ENCODE measurements at regions not wholly inside any gene's neighbourhood (a gene's known extent, or its start where the extent isn't known, plus 50 kb on each side); places are given as distances from the start of the nearest gene placed in this dataset.

DNA sequence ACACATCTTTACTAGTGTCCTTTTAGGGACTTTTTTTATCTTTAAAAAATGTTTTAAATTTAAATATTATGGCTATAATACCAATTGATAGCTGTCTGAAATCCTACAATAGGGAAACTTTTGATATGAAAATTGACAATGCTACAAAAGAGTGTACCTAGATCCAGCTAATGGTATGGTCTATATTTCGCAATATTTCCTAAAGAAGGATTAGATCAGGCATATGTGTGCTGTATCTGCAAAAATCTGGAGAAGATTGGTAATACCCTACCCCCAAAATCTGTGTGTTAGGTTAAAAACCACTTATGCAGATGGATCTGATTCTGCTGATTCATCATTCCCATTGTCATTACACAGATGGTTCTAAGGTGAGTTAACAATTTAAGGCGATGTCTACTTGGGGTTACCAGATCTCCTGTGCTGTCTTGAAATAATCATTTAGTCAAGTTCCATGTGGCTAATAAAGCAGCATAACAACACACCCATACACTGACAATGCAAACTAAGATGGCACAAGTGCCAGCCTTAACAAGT lies 137.1 kb downstream of the GASK1B start (continued):
- TF ChIP-seq, protein P1, sequence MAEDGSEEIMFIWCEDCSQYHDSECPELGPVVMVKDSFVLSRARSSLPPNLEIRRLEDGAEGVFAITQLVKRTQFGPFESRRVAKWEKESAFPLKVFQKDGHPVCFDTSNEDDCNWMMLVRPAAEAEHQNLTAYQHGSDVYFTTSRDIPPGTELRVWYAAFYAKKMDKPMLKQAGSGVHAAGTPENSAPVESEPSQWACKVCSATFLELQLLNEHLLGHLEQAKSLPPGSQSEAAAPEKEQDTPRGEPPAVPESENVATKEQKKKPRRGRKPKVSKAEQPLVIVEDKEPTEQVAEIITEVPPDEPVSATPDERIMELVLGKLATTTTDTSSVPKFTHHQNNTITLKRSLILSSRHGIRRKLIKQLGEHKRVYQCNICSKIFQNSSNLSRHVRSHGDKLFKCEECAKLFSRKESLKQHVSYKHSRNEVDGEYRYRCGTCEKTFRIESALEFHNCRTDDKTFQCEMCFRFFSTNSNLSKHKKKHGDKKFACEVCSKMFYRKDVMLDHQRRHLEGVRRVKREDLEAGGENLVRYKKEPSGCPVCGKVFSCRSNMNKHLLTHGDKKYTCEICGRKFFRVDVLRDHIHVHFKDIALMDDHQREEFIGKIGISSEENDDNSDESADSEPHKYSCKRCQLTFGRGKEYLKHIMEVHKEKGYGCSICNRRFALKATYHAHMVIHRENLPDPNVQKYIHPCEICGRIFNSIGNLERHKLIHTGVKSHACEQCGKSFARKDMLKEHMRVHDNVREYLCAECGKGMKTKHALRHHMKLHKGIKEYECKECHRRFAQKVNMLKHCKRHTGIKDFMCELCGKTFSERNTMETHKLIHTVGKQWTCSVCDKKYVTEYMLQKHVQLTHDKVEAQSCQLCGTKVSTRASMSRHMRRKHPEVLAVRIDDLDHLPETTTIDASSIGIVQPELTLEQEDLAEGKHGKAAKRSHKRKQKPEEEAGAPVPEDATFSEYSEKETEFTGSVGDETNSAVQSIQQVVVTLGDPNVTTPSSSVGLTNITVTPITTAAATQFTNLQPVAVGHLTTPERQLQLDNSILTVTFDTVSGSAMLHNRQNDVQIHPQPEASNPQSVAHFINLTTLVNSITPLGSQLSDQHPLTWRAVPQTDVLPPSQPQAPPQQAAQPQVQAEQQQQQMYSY (CRISPR knock-in tag; IDR thresholded peaks at IDR 0.05) = no peak
- TF ChIP-seq, protein P2, sequence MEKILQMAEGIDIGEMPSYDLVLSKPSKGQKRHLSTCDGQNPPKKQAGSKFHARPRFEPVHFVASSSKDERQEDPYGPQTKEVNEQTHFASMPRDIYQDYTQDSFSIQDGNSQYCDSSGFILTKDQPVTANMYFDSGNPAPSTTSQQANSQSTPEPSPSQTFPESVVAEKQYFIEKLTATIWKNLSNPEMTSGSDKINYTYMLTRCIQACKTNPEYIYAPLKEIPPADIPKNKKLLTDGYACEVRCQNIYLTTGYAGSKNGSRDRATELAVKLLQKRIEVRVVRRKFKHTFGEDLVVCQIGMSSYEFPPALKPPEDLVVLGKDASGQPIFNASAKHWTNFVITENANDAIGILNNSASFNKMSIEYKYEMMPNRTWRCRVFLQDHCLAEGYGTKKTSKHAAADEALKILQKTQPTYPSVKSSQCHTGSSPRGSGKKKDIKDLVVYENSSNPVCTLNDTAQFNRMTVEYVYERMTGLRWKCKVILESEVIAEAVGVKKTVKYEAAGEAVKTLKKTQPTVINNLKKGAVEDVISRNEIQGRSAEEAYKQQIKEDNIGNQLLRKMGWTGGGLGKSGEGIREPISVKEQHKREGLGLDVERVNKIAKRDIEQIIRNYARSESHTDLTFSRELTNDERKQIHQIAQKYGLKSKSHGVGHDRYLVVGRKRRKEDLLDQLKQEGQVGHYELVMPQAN (conservative IDR thresholded peaks at IDR 0.05) = no peak
- TF ChIP-seq, protein P3, sequence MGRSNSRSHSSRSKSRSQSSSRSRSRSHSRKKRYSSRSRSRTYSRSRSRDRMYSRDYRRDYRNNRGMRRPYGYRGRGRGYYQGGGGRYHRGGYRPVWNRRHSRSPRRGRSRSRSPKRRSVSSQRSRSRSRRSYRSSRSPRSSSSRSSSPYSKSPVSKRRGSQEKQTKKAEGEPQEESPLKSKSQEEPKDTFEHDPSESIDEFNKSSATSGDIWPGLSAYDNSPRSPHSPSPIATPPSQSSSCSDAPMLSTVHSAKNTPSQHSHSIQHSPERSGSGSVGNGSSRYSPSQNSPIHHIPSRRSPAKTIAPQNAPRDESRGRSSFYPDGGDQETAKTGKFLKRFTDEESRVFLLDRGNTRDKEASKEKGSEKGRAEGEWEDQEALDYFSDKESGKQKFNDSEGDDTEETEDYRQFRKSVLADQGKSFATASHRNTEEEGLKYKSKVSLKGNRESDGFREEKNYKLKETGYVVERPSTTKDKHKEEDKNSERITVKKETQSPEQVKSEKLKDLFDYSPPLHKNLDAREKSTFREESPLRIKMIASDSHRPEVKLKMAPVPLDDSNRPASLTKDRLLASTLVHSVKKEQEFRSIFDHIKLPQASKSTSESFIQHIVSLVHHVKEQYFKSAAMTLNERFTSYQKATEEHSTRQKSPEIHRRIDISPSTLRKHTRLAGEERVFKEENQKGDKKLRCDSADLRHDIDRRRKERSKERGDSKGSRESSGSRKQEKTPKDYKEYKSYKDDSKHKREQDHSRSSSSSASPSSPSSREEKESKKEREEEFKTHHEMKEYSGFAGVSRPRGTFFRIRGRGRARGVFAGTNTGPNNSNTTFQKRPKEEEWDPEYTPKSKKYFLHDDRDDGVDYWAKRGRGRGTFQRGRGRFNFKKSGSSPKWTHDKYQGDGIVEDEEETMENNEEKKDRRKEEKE (IDR thresholded peaks at IDR 0.05) = no peak
- TF ChIP-seq RAD51 (IDR thresholded peaks at IDR 0.05) = no peak
- no peak for TF ChIP-seq NR2C2 (IDR thresholded peaks at IDR 0.05; ENCODE audit: borderline replicate concordance, control insufficient read depth, insufficient read length, low read depth)
- no peak for TF ChIP-seq BHLHE40 (IDR thresholded peaks at IDR 0.05; ENCODE audit: borderline replicate concordance in 1 of 2, low read depth in 2 of 2, low read length in 1 of 2)
- no peak for TF ChIP-seq KLF5 (IDR thresholded peaks at IDR 0.05; ENCODE audit: partially characterized antibody)
- no peak for TF ChIP-seq KDM1A (IDR thresholded peaks at IDR 0.05; ENCODE audit: borderline replicate concordance)
- no peak for TF ChIP-seq TCF3 (IDR thresholded peaks at IDR 0.05; ENCODE audit: borderline replicate concordance, insufficient read depth, low read depth, low read length)
- TF ChIP-seq CREM (IDR thresholded peaks at IDR 0.05; ENCODE audit: low read depth) = no peak
